BLaER1 treated with 17β-estradiol and CSF1 and Interleukin-3, amounts not matched to agents 10 nM and 100 nM (cell line): ENCODE measurements at regions not wholly inside any gene's neighbourhood (a gene's known extent, or its start where the extent isn't known, plus 50 kb on each side); places are given as distances from the start of the nearest gene placed in this dataset.

Source experiments
- H3K27ac ChIP-seq, 11 experiments: shearing (Covaris generic); formaldehyde crosslinking; 2 replicates each; pipeline ENCODE4 v1.8.1; 2022
- H3K27me3 ChIP-seq, 11 experiments: shearing (Covaris generic); formaldehyde crosslinking; 2 replicates each; pipeline ENCODE4 v1.8.1; 2022
- H3K36me3 ChIP-seq, 11 experiments: shearing (Covaris generic); formaldehyde crosslinking; 2 replicates each; pipeline ENCODE4 v1.8.1; 2022
- H3K4me1 ChIP-seq, 10 experiments: shearing (Covaris generic); formaldehyde crosslinking; 2 replicates each; pipeline ENCODE4 v1.8.1; 2022
- H3K4me2 ChIP-seq, 11 experiments: shearing (Covaris generic); formaldehyde crosslinking; 2 replicates each; pipeline ENCODE4 v1.8.1; 2022
- H3K4me3 ChIP-seq, 10 experiments: shearing (Covaris generic); formaldehyde crosslinking; 2 replicates each; pipeline ENCODE4 v1.8.1; 2022
- H3K9ac ChIP-seq, 11 experiments: shearing (Covaris generic); formaldehyde crosslinking; 2 replicates each; pipeline ENCODE4 v1.8.1; 2022
- H3K9me3 ChIP-seq, 11 experiments: shearing (Covaris generic); formaldehyde crosslinking; replicated peaks in 1 of 11; 2 replicates each; pipeline ENCODE4 v1.8.1; 2022
- H4K20me1 ChIP-seq, 11 experiments: shearing (Covaris generic); formaldehyde crosslinking; 2 replicates each; pipeline ENCODE4 v1.8.1; 2022
- Cebpa-rat ChIP-seq, 11 experiments: shearing (Covaris generic); IDR thresholded peaks; 2 replicates each; pipeline ENCODE4 v1.8.1; 2022

- TF ChIP-seq Cebpa-rat (IDR thresholded peaks at IDR 0.05), result no peak
- H3K4me2 ChIP-seq, result no peak overlapping the region
- no peak overlapping the region for H3K27ac ChIP-seq
- H3K27me3 ChIP-seq, result no peaks in the 10 kb centered on the region
- H3K9me3 ChIP-seq, result peaks cover 17 to 23% (median 20%) of the 10 kb centered on the region in 11 experiments
- no peak overlapping the region for H3K9ac ChIP-seq
- no peak overlapping the region for H3K4me3 ChIP-seq
- no peaks in the 10 kb centered on the region for H3K4me1 ChIP-seq
- H4K20me1 ChIP-seq, result no peaks in the 10 kb centered on the region
- no peaks in the 10 kb centered on the region for H3K36me3 ChIP-seq
Observed at GRCh38 chr10:20343036-20343435, 526.8 kb downstream of the PLXDC2 start.
